Smooth muscle cell (in vitro differentiated cells): ENCODE measurements at regions not wholly inside any gene's neighbourhood (a gene's known extent, or its start where the extent isn't known, plus 50 kb on each side); places are given as distances from the start of the nearest gene placed in this dataset.

Experiments
- DNase-seq: peaks from one replicate; lab custom pipeline; 2025; ENCODE audit not compliant: unreplicated experiment; lab: John Stamatoyannopoulos, UW
- H2AFZ ChIP-seq: fragments of 200-600 bp; sonication (generic); 2 replicates; pipeline ENCODE4 v1.6.0; 2016; ENCODE audit warnings: antibody characterized with exemption, low read depth, mild to moderate bottlenecking
- H3F3A ChIP-seq: fragments of 200-600 bp; sonication (generic); 2 replicates; pipeline ENCODE4 v1.6.0; 2017; ENCODE audit warnings: antibody characterized with exemption, low read depth
- H3K27ac ChIP-seq: fragments of 200-600 bp; sonication (generic); 2 replicates; pipeline ENCODE4 v1.5.1; 2016; ENCODE audit warnings: low read depth, mild to moderate bottlenecking
- H3K27me3 ChIP-seq: fragments of 200-600 bp; sonication (generic); 2 replicates; pipeline ENCODE4 v1.6.1; 2016; ENCODE audit warnings: low read depth, mild to moderate bottlenecking
- H3K36me3 ChIP-seq: fragments of 200-600 bp; sonication (generic); 2 replicates; pipeline ENCODE4 v1.5.1; 2016; ENCODE audit warnings: low read depth
- H3K4me1 ChIP-seq: fragments of 200-600 bp; sonication (generic); 2 replicates; pipeline ENCODE4 v1.5.1; 2016; ENCODE audit warnings: low read depth
- H3K4me2 ChIP-seq: fragments of 200-600 bp; sonication (generic); 2 replicates; pipeline ENCODE4 v1.6.0; 2016; ENCODE audit warnings: mild to moderate bottlenecking
- H3K4me3 ChIP-seq: fragments of 200-600 bp; sonication (generic); 2 replicates; pipeline ENCODE4 v1.5.1; 2016; ENCODE audit warnings: mild to moderate bottlenecking
- H3K79me2 ChIP-seq: fragments of 200-600 bp; sonication (generic); 2 replicates; pipeline ENCODE4 v1.6.0; 2016; ENCODE audit warnings: low read depth, mild to moderate bottlenecking
- H3K9ac ChIP-seq: fragments of 200-600 bp; sonication (generic); 2 replicates; pipeline ENCODE4 v1.6.0; 2016; ENCODE audit warnings: low read depth
- H3K9me3 ChIP-seq: fragments of 200-600 bp; sonication (generic); replicated peaks from 2 replicates; pipeline ENCODE4 v1.5.1; 2016; ENCODE audit warnings: low read depth
- H4K20me1 ChIP-seq: fragments of 200-600 bp; sonication (generic); 2 replicates; pipeline ENCODE4 v1.6.0; 2016; ENCODE audit warnings: low read depth
- whole genome bisulfite sequencing: methylation state at CpG from one replicate; pipeline ENCODE4 v1.1.7; 2016; ENCODE audit warnings: low lambda C conversion rate; 5-methylcytosine and 5-hydroxymethylcytosine counted together
- TF ChIP-seq, protein P1 (sequence below): fragments of 200-600 bp; sonication (generic); IDR thresholded peaks from 2 replicates; pipeline ENCODE4 v1.5.1; 2017; ENCODE audit warnings: borderline replicate concordance, mild to moderate bottlenecking, antibody characterized with exemption; ENCODE audit not compliant: insufficient read depth, poor library complexity, severe bottlenecking

DNA sequence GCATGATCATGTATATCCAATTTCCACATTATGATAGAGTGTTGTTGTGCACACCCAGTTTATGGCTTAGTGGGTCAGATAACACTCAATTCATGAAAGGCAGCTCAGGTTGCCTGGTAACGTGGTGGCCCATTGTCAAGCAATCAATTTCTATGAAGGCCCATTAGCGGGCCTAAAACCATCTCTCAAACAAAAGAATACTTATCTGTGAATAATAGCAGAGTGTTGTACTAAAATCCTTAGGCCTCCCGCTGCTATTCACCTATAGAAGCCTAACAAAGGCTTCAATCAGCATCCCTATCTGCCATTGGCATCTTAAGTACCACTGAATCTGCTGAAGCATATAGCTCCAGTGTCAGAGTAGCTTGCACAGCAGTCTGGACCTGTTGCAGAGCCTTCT is 849.6 kb upstream of the POU3F4 start:
- no peak for DNase-seq
- Histone ChIP-seq H3K4me1 (no peaks in the 10 kb centered on the region), H3F3A (no peaks in the 10 kb centered on the region), H3K9ac (no peak overlapping the region), H3K4me3 (no peak overlapping the region), H3K4me2 (no peak overlapping the region), H2AFZ (no peak overlapping the region), H3K27ac (no peak overlapping the region), H3K36me3 (no peaks in the 10 kb centered on the region), H3K9me3 (no peaks in the 10 kb centered on the region), H4K20me1 (no peaks in the 10 kb centered on the region), H3K79me2 (no peaks in the 10 kb centered on the region), H3K27me3 (no peaks in the 10 kb centered on the region)
- TF ChIP-seq, protein P1, sequence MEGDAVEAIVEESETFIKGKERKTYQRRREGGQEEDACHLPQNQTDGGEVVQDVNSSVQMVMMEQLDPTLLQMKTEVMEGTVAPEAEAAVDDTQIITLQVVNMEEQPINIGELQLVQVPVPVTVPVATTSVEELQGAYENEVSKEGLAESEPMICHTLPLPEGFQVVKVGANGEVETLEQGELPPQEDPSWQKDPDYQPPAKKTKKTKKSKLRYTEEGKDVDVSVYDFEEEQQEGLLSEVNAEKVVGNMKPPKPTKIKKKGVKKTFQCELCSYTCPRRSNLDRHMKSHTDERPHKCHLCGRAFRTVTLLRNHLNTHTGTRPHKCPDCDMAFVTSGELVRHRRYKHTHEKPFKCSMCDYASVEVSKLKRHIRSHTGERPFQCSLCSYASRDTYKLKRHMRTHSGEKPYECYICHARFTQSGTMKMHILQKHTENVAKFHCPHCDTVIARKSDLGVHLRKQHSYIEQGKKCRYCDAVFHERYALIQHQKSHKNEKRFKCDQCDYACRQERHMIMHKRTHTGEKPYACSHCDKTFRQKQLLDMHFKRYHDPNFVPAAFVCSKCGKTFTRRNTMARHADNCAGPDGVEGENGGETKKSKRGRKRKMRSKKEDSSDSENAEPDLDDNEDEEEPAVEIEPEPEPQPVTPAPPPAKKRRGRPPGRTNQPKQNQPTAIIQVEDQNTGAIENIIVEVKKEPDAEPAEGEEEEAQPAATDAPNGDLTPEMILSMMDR: no peak
- 54% methylated on average over 3 of the region's 3 CpGs for WGBS

DNA sequence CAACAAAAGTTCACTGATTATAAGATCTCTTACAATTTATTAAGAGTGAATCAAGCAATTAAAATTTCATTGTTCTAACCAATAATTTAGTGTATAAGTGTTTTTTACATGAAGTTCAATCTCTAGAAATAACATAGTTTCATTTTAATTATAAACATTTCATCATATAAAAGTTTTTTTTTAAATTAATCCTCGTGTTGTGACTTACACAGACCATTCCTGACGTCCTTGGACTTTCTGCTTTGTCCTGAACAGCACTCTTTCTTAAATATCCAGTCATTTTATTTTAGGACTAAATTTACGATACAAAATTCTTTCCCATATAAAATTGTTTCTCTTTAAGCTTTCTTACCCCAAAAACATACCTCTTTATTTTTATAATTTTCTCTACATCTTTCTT is 841.7 kb upstream of the POU3F4 start:
- Histone ChIP-seq H3K4me2 (no peak overlapping the region), H3K4me3 (no peak overlapping the region), H3K27ac (no peak overlapping the region), H3K9me3 (peaks cover 4% of the 10 kb centered on the region), H3K79me2 (no peaks in the 10 kb centered on the region), H4K20me1 (no peaks in the 10 kb centered on the region), H3K27me3 (no peaks in the 10 kb centered on the region), H3K36me3 (no peaks in the 10 kb centered on the region), H3K9ac (no peak overlapping the region), H3K4me1 (no peaks in the 10 kb centered on the region), H2AFZ (no peak overlapping the region), H3F3A (no peaks in the 10 kb centered on the region)
- no peak for DNase-seq
- 44% methylated on average over 3 of the region's 3 CpGs for WGBS
- TF ChIP-seq, protein P1: no peak

DNA sequence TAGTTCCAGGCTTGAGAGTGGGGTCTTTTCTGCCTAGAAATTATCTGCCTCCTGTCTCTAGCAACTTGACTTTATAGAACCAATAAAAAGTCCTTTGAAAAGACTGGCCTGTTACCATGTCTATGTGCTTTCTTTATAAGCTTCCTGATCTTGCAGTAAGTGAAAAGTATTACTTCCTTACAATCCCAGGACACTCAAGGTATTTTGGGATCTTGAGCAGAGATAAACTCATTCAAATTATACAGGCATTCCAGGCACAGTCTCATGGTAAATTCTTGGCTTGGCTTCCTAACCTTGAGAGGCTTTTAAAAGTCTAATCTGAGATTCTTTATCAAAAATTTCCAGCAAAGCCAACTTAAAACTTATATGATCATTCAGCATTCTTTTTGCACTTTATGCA is 833.0 kb upstream of the POU3F4 start:
- Histone ChIP-seq H3K4me1 (no peaks in the 10 kb centered on the region), H3K4me3 (no peak overlapping the region), H3K27me3 (no peaks in the 10 kb centered on the region), H3K36me3 (no peaks in the 10 kb centered on the region), H3K4me2 (no peak overlapping the region), H3K27ac (no peak overlapping the region), H3F3A (no peaks in the 10 kb centered on the region), H3K9ac (no peak overlapping the region), H4K20me1 (no peaks in the 10 kb centered on the region), H3K9me3 (no peaks in the 10 kb centered on the region), H3K79me2 (no peaks in the 10 kb centered on the region), H2AFZ (no peak overlapping the region)
- no peak for DNase-seq
- TF ChIP-seq, protein P1: no peak

GRCh38 chrX:82676386-82676785 is 831.7 kb upstream of the POU3F4 start:
- TF ChIP-seq, protein P1: peak; percentile 41
- H4K20me1 ChIP-seq: no peaks in the 10 kb centered on the region
- H3K4me1 ChIP-seq: no peaks in the 10 kb centered on the region
- no peak for DNase-seq
- no peak overlapping the region for H2AFZ ChIP-seq
- H3K9me3 ChIP-seq: no peaks in the 10 kb centered on the region
- no peaks in the 10 kb centered on the region for H3F3A ChIP-seq
- no peaks in the 10 kb centered on the region for H3K27me3 ChIP-seq
- H3K4me3 ChIP-seq: no peak overlapping the region
- no peaks in the 10 kb centered on the region for H3K36me3 ChIP-seq
- no peaks in the 10 kb centered on the region for H3K79me2 ChIP-seq
- no peak overlapping the region for H3K4me2 ChIP-seq
- 51% methylated on average over 2 of the region's 2 CpGs for WGBS
- H3K27ac ChIP-seq: no peak overlapping the region
- no peak overlapping the region for H3K9ac ChIP-seq
